Kasumi-1 (cell line): ENCODE measurements at regions not wholly inside any gene's neighbourhood (a gene's known extent, or its start where the extent isn't known, plus 50 kb on each side); places are given as distances from the start of the nearest gene placed in this dataset.

Source experiments
- DNase-seq, 2 experiments: peaks; one replicate each; lab custom pipeline; 2025; lab: John Stamatoyannopoulos, UW

DNA sequence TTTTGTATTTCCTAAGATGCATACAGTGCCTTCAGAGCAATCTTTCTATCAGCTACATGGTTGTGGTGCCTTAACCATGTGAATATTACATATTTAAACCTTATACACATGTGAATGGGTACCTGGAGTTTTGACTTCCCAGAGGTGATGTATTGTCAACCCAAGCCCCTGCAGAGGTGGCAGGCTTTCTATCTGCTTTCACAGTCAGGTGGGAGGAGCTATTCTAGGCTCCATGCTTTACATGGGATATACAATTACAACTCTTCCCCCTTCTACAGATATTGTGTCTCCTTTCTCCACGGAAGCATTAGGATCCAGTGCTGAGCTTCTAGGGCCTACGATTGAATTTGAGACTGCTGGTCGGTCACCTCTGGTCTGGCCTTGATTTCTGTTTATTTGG lies 89.8 kb upstream of the TUT7 start:
- no peak for DNase-seq

DNA sequence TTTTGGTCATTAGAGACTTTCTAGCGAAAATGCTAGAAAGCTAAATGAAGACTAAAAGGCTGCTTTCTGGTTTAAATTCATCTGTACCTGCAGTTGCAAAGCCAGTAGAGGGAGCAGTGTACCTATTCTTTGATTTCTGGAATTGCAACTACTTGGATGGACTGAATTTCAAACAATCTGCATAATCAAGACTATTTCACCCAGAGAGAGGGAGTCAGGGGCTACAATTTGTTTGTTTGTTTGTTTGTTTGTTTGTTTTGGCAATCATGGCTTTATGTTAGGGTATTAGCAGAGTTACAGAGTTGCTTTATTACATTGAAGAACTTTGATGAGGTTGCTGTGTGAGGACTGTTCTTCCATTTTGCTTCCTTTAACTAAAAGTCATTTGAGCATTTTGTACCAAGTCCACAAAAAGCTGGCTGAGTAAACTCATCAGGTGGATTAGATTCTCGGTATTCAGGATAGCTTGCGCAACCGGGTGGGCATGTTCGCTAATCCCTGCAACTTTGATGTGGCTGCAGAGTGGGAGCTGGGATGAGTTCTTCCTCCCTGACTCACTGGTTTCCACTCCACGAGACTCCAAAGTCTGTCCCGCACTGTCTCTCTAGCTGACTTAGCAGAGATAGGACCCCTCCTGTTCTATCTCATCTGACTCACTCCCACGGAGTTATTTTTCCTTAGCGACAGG lies 80.0 kb upstream of the TUT7 start:
- peak; percentile 81 to 83 for DNase-seq

DNA sequence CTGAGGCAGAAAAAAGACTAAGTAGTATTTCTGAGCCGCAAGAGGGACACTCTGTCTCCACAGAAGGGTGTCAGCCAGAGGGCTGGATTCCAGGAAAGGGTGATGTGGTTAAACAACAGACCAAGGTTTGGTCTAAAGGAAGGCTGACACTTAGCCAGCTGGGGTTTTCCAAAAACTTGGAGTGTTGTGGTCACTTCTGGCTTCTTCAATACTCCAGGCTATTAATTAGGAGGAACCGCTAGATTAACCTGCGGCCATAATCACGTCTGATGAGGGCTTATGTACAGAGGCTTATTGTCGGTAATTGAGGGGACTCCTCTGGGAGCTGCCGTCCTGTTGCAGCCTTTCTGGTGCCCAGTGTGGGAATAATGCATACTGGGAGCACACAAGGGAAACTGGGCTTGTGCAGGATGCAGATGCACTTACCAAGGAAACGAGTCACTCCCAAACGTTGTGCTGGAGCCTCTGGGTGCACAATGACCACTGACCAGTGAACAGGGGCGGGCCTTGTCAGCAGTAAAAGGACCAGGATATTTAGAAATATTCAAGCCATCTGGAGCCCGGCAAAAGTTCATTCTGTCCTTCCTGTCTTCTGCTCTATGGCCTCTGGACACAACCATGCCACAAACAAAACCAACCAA lies 70.2 kb upstream of the TUT7 start:
- no peak for DNase-seq

DNA sequence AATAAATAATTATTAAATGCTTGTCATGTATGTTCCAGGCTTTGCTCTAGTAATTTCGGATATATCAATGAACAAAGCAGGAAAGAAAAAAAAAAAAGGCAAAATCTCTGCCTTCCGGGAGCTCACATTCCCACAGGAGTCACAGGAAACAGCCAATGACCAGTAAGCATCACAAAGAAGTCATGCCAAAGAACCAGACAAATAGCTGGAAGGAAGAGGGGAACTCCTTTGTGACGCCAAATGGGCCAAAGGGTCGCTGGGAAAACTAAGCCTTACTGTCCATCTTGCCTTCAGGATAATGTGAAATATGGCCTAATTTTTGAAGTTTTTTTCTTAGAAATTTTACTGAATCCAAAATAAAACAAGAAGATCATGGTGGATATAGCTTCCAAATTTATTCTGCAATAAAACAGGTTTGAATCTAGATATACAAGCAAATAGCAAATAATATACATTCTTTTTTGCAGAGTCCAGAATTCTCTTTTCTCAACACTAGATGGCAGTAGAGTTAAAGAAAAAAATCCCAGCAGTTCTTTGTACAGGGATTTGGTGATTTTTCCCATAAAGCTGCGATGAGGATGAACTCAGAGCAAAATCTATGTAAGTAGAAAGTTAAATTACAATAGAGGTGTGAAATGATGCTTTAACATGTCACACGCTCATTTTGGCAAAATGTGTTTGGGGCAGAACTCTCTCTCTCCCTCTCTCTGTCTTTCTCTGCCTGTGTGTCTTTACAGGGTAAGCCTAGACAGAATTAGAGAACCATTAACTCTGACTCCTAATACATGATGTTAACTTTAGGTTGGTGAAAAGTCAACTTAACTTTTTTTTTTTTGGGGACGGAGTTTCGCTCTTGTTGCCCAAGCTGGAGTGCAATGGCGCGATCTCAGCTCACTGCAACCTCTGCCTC lies 60.0 kb upstream of the TUT7 start:
- peak; percentile 42 to 54 for DNase-seq

DNA sequence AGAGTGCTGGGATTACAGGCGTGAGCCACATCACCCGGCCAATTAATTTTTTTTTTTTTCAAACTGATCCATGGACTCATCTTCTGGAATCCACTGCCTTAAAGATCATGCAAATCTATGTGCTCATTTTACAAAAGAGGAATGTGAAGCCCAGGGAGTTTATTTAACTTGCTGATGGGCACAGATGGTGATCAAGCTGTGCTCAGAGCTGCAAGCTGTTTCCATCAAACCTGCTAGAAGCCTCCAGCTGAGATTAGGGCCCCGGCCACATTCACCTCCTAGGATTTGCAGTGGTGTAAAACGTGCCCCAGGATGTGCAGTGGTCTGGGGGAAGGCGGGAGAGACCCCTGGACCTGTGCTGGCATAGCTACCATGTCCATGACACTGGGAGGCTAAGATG lies 56.1 kb upstream of the TUT7 start:
- DNase-seq = no peak

DNA sequence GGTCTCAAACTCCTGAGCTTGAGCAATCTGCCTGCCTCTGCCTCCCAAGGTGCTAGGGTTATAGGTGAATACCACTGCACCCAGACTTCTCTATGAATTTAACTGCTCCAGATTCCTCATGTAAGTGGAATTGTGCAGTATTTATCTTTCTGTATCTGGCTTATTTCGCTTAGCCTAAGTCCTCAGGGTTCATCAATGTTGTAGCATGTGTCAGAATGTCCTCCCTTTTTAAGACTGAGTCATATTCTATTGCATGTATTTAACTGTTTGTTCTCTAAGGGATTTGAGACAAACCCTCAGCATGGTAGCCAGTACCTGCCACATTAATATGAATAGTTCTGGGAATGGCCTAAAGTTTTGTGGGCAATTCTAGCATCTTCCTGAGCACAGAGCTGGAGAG lies 53.9 kb upstream of the TUT7 start:
- no peak for DNase-seq

DNA sequence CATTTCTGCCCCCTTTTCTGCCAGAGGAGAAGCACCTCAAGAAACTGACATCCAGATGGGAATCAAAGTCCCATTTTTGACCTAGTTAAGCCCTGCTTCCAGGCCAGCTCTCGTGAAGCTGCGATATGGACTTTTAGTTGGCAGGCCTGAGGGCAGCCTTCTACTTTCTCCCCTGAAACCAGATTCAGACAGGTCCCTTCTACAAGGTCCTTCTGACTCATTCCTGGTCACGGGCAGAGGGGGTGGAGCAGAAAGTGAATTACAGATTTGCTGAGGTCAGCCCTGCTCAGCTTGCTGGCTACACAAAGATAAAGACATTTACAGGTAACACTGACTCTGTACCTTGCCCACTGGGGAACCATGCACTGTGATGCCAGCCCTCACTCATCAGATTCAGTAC lies 52.8 kb upstream of the TUT7 start:
- DNase-seq = no peak

DNA sequence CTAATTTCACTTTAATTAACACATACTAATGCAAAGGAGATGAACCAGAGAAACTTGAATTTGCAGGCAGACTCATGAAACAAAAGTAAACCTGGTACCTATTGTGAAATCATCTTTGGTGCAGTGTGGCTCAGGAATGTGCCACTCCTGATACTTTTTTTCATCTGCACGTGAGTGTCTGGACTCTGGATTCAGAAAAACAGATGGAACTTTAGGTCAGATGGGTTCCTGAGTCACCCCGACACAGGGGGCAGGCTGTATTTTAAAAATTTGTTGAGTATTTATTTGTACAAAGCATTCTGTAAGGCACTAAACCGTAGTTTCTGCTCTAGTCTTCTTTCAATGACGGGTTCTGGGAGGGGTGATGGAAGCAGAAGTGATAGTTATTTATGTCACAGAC lies 52.2 kb upstream of the TUT7 start:
- no peak for DNase-seq

DNA sequence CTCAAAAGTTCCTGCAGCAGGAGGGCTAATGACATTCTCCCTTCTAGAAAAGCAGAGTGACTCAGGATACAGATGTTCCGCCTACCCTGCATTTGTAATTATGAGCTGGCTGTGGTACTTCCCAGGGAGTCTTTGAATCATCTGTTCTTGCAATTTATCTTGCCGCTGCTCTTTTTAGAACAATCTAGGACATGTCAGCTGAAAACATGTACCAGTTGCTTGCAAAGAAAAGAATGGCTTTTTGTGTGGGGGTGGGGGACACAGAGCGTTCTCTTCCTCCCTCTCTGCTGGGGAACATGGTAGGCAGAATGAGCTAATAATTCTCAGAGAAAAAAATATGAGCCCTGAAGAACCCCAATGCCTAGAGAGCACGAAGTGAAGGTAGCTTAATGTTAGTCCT lies 51.7 kb upstream of the TUT7 start:
- peak in 1 of 2 experiments; percentile 1 for DNase-seq

DNA sequence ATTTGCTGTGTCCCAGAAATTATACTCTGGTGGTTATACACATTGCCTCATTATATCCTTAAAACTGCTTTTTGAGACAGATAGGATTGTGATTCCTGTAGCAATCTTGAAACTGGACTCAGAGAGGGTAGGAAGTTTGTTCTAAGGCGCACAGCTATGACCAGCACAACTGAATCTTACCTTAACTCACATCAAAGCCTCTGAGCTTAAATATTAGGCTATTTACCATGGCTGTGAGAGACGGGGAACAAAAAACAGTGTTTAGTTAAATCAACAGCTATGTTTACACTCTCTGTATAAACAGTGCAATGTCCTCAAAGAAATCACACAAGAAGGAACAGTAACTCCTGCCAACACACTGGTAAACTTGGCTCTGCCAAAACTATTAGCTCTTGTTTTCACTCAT lies 50.9 kb upstream of the TUT7 start:
- DNase-seq = no peak
